Hematopoietic multipotent progenitor cell (in vitro differentiated cells): ENCODE measurements at regions not wholly inside any gene's neighbourhood (a gene's known extent, or its start where the extent isn't known, plus 50 kb on each side); places are given as distances from the start of the nearest gene placed in this dataset. TPM values are rescaled to one million over a fixed set of nuclear protein-coding genes. Genes with fewer than 3 reads are reported as not detected.

ENCODE experiments used
- small RNA-seq: library from RNA; depleted of rRNA; stranded (forward); fragments of <200 nt; gene quantifications from one replicate; pipeline ENCODE3, GENCODE V24; 2012

Small RNA genes lying in the stretch of these regions (small RNA-seq; reads per million reads assigned to genes)
- gene PPIAP44, result not detected
